HL-60 (cell line): ENCODE measurements at regions not wholly inside any gene's neighbourhood (a gene's known extent, or its start where the extent isn't known, plus 50 kb on each side); places are given as distances from the start of the nearest gene placed in this dataset.

Experiments used
- DNase-seq, 2 experiments: peaks; one replicate each; pipeline ENCODE4 v3.0.0-alpha.2; 2010 to 2020; ENCODE audit warnings: low read depth in 1 of 2, low spot score in 1 of 2
- H3K27ac ChIP-seq: fragments of 250-450 bp; sonication (Bioruptor Pico); replicated peaks from 2 replicates; pipeline ENCODE4 v1.5.1; 2020; ENCODE audit warnings: mild to moderate bottlenecking, moderate library complexity
- H3K27me3 ChIP-seq: fragments of 250-450 bp; sonication (Bioruptor Pico); 2 replicates; pipeline ENCODE4 v1.5.1; 2021; ENCODE audit warnings: mild to moderate bottlenecking, moderate library complexity; ENCODE audit not compliant: insufficient read depth, poor library complexity, severe bottlenecking
- H3K4me3 ChIP-seq: replicated peaks from 2 replicates; pipeline ENCODE4 v1.5.1; 2011; ENCODE audit warnings: mild to moderate bottlenecking, control low read depth, low read length; ENCODE audit not compliant: insufficient read depth
- CTCF ChIP-seq: IDR thresholded peaks from one replicate; pipeline ENCODE4 v1.5.1; 2011; ENCODE audit warnings: low read length, control low read depth, inconsistent platforms; ENCODE audit not compliant: insufficient read depth
- GABPA ChIP-seq: IDR thresholded peaks from 2 replicates; pipeline ENCODE4 v1.6.1; 2012; ENCODE audit warnings: low read depth
- POLR2AphosphoS5 ChIP-seq: IDR thresholded peaks from 2 replicates; pipeline ENCODE4 v1.6.1; 2012; ENCODE audit warnings: low read depth
- REST ChIP-seq: IDR thresholded peaks from 2 replicates; pipeline ENCODE4 v1.6.1; 2012; ENCODE audit warnings: low read depth; ENCODE audit not compliant: insufficient replicate concordance
- SPI1 ChIP-seq: IDR thresholded peaks from 2 replicates; pipeline ENCODE4 v1.6.1; 2012; ENCODE audit warnings: low read depth, mild to moderate bottlenecking, borderline replicate concordance

GRCh38 chr7:3244241-3244814, 56.7 kb upstream of the SDK1 start:
- H3K27ac ChIP-seq: no peak overlapping the region
- no peak overlapping the region for H3K4me3 ChIP-seq
- no peak for DNase-seq
- H3K27me3 ChIP-seq: no peaks in the 10 kb centered on the region
- TF ChIP-seq POLR2AphosphoS5 (no peak), CTCF (no peak), SPI1 (no peak), REST (no peak), GABPA (no peak)

GRCh38 chr7:3245077-3245476, 56.0 kb upstream of the SDK1 start:
- Histone ChIP-seq H3K27ac (no peak overlapping the region), H3K4me3 (no peak overlapping the region), H3K27me3 (no peaks in the 10 kb centered on the region)
- TF ChIP-seq POLR2AphosphoS5: no peak
- no peak for TF ChIP-seq SPI1
- no peak for TF ChIP-seq CTCF
- no peak for TF ChIP-seq GABPA
- TF ChIP-seq REST: no peak
- DNase-seq: no peak

- no peak for DNase-seq
- no peak overlapping the region for H3K27ac ChIP-seq
- no peak overlapping the region for H3K4me3 ChIP-seq
- H3K27me3 ChIP-seq: no peaks in the 10 kb centered on the region
- no peak for TF ChIP-seq REST
- no peak for TF ChIP-seq GABPA
- no peak for TF ChIP-seq CTCF
- TF ChIP-seq POLR2AphosphoS5: no peak
- no peak for TF ChIP-seq SPI1
Observed at GRCh38 chr7:3245721-3246120, 55.3 kb upstream of the SDK1 start.
